ENCODE measurements at regions not wholly inside any gene's neighbourhood (a gene's known extent, or its start where the extent isn't known, plus 50 kb on each side); places are given as distances from the start of the nearest gene placed in this dataset.

DNA sequence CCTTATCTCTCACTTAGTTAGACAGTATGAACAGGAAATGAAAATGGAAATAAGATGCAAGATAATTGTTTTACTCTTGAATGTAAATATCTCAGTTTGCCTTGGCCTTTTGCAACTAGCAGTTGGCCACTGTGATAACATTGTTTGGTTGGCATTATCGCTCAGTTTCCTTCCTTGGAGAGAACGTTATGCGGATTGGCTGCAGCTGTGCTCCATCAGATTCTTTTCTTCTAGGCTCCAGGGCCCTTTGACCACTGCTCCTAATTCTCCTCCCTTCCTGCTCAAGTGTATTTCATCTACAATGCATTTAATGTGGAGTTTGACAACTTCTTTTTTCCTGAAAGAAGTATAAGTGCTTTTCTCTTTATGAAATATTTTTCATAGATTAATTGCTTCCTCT, 284.2 kb downstream of the ADAMTS20 start:
- no peak overlapping the region for H3K27ac ChIP-seq
- 41 to 76% methylated on average over 3 of the region's 3 CpGs for WGBS, 2 donors (ENCODE audit: low coverage in 1 of 2)
- no peaks in the 10 kb centered on the region for H3K36me3 ChIP-seq

GRCh38 chr12:43261701-43262100, 290.3 kb downstream of the ADAMTS20 start:
- no peak for ATAC-seq
- TF ChIP-seq EP300 (IDR thresholded peaks at IDR 0.05), result no peak
- TF ChIP-seq, protein P1, sequence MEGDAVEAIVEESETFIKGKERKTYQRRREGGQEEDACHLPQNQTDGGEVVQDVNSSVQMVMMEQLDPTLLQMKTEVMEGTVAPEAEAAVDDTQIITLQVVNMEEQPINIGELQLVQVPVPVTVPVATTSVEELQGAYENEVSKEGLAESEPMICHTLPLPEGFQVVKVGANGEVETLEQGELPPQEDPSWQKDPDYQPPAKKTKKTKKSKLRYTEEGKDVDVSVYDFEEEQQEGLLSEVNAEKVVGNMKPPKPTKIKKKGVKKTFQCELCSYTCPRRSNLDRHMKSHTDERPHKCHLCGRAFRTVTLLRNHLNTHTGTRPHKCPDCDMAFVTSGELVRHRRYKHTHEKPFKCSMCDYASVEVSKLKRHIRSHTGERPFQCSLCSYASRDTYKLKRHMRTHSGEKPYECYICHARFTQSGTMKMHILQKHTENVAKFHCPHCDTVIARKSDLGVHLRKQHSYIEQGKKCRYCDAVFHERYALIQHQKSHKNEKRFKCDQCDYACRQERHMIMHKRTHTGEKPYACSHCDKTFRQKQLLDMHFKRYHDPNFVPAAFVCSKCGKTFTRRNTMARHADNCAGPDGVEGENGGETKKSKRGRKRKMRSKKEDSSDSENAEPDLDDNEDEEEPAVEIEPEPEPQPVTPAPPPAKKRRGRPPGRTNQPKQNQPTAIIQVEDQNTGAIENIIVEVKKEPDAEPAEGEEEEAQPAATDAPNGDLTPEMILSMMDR (IDR thresholded peaks at IDR 0.05), result no peak
- no peak for TF ChIP-seq POLR2A (IDR thresholded peaks at IDR 0.05)
- no peak for TF ChIP-seq POLR2AphosphoS5 (IDR thresholded peaks at IDR 0.05)
- H3K4me3 ChIP-seq, result no peak overlapping the region
- WGBS, 2 donors (ENCODE audit: low coverage in 1 of 2), result 23 to 25% methylated on average over 1 of the region's 1 CpG
- no peaks in the 10 kb centered on the region for H3K4me1 ChIP-seq
- no peaks in the 10 kb centered on the region for H3K36me3 ChIP-seq
- no peak overlapping the region for H3K27ac ChIP-seq
- no peaks in the 10 kb centered on the region for H3K27me3 ChIP-seq
- no peaks in the 10 kb centered on the region for H3K9me3 ChIP-seq

More for the DNA sequence above, 284.2 kb downstream of the ADAMTS20 start:
- no peak for ATAC-seq
- Histone ChIP-seq H3K9me3 (no peaks in the 10 kb centered on the region), H3K27me3 (no peaks in the 10 kb centered on the region), H3K4me3 (no peak overlapping the region), H3K4me1 (no peaks in the 10 kb centered on the region)
- TF ChIP-seq, protein P1 (IDR thresholded peaks at IDR 0.05), result no peak
- TF ChIP-seq POLR2AphosphoS5 (IDR thresholded peaks at IDR 0.05) (no peak), EP300 (IDR thresholded peaks at IDR 0.05) (no peak), POLR2A (IDR thresholded peaks at IDR 0.05) (no peak)

DNA sequence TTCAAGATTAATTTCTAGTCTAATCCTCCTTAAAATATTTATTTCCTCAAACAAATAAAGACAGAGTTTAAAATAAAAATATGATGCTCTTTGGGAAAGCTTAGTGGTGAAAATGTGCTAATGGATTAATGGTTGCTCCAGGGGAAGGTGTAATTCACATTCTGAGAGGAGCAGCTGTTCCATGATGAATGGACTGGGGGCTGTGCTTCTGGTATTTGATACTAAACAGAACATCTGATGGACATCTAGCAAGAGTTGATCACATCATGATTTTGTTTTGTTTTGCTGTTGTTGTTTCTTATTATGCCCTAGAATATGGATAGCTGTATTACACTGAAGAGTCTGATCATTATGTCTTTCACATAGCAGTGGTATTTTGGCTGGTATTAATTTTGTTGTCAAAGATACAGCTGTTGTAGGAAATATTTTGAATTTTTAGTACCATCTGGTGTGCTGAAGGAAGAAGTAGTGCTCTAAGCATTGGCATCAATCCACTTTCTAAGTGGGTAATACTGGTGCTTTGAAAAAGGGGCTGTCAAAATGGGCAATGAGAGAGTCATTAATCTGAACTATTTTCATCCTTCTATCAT, 296.4 kb downstream of the ADAMTS20 start:
- no peaks in the 10 kb centered on the region for H3K4me1 ChIP-seq
- H3K9me3 ChIP-seq, result no peaks in the 10 kb centered on the region
- no peak for ATAC-seq
- H3K27me3 ChIP-seq, result no peaks in the 10 kb centered on the region
- TF ChIP-seq POLR2A (IDR thresholded peaks at IDR 0.05), result no peak
- no peak for TF ChIP-seq POLR2AphosphoS5 (IDR thresholded peaks at IDR 0.05)
- TF ChIP-seq, protein P1 (IDR thresholded peaks at IDR 0.05), result no peak
- TF ChIP-seq EP300 (IDR thresholded peaks at IDR 0.05), result no peak
- no peaks in the 10 kb centered on the region for H3K36me3 ChIP-seq
- H3K27ac ChIP-seq, result no peak overlapping the region
- H3K4me3 ChIP-seq, result no peak overlapping the region

- TF ChIP-seq, protein P1 (IDR thresholded peaks at IDR 0.05), result no peak
- TF ChIP-seq POLR2AphosphoS5 (IDR thresholded peaks at IDR 0.05) (no peak), POLR2A (IDR thresholded peaks at IDR 0.05) (no peak), EP300 (IDR thresholded peaks at IDR 0.05) (no peak)
- no peaks in the 10 kb centered on the region for H3K27me3 ChIP-seq
- no peaks in the 10 kb centered on the region for H3K9me3 ChIP-seq
- no peak for ATAC-seq
- no peaks in the 10 kb centered on the region for H3K36me3 ChIP-seq
- no peaks in the 10 kb centered on the region for H3K4me1 ChIP-seq
- H3K4me3 ChIP-seq, result no peak overlapping the region
- H3K27ac ChIP-seq, result no peak overlapping the region
- 83 to 93% methylated on average over 1 of the region's 1 CpG for WGBS, 2 donors (ENCODE audit: low coverage in 1 of 2)
Observed at GRCh38 chr12:43252585-43252984, 299.4 kb downstream of the ADAMTS20 start.

GRCh38 chr12:43245947-43246346, 306.1 kb downstream of the ADAMTS20 start:
- no peaks in the 10 kb centered on the region for H3K36me3 ChIP-seq
- no peak overlapping the region for H3K4me3 ChIP-seq
- no peak overlapping the region for H3K27ac ChIP-seq
- 79 to 90% methylated on average over 3 of the region's 3 CpGs for WGBS, 2 donors (ENCODE audit: low coverage in 1 of 2)
- H3K9me3 ChIP-seq, result no peaks in the 10 kb centered on the region
- no peak for ATAC-seq
- H3K27me3 ChIP-seq, result no peaks in the 10 kb centered on the region
- no peaks in the 10 kb centered on the region for H3K4me1 ChIP-seq
- TF ChIP-seq EP300 (IDR thresholded peaks at IDR 0.05) (no peak), POLR2A (IDR thresholded peaks at IDR 0.05) (no peak), POLR2AphosphoS5 (IDR thresholded peaks at IDR 0.05) (no peak)
- TF ChIP-seq, protein P1 (IDR thresholded peaks at IDR 0.05), result no peak
